H7 (cell line): ENCODE measurements at regions not wholly inside any gene's neighbourhood (a gene's known extent, or its start where the extent isn't known, plus 50 kb on each side); places are given as distances from the start of the nearest gene placed in this dataset.

Experiments used
- DNase-seq: peaks from one replicate; pipeline ENCODE4 v3.0.0; 2012
- H3K27me3 ChIP-seq: 2 replicates; pipeline ENCODE4 v1.6.0; 2011; ENCODE audit warnings: mild to moderate bottlenecking, low read length; ENCODE audit not compliant: control insufficient read depth, insufficient read depth
- H3K36me3 ChIP-seq: replicated peaks from 2 replicates; pipeline ENCODE4 v1.5.1; 2011; ENCODE audit warnings: low read length; ENCODE audit not compliant: control insufficient read depth, insufficient read depth
- H3K4me3 ChIP-seq: 2 replicates; pipeline ENCODE4 v1.5.1; 2011; ENCODE audit warnings: low read depth, mild to moderate bottlenecking, control low read depth, low read length, moderate library complexity; ENCODE audit not compliant: insufficient read depth

DNA sequence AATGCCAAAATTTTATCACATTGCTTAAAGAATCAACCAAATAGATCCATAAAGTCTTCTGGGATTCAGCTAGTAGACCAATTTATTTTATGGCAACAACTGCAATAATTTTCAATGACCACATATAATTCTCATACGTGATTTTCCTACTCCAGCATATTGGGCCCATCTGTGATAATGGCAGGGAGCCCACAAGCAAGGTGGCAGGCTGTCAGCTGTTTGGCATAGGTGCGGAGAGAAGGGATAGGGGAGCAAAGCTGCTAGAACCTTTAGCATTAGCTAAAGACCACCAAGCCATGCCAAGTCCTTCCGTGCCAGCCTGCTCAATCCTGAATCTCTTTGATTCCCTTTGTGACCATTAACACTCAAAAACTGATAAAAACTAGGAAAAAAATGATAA is 721.2 kb downstream of the XPNPEP1 start:
- Histone ChIP-seq H3K27me3 (no peaks in the 10 kb centered on the region), H3K4me3 (no peak overlapping the region), H3K36me3 (no peaks in the 10 kb centered on the region)
- DNase-seq: no peak

- no peak overlapping the region for H3K4me3 ChIP-seq
- DNase-seq: no peak
- H3K36me3 ChIP-seq: no peaks in the 10 kb centered on the region
- H3K27me3 ChIP-seq: no peaks in the 10 kb centered on the region
Observed at GRCh38 chr10:109200646-109201045, 722.7 kb downstream of the XPNPEP1 start.

DNA sequence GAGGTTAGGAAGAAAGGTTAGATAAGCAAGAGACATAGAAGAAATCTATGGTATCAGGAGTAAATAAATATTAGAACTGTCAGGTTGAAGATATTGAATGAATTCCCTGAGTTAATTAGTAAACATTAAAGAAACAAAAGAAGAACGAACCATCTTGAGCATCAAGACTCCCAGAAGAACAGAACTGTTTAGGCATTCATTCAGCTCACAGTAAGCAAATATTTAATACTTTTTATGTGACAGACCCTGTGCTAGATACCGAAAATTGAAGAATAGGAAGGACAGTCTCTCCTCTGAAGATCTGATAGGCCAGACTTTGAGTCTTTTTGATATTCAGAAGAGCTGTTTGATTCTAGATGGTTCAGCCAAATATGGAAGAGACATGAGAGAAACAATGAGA is 731.5 kb downstream of the XPNPEP1 start:
- Histone ChIP-seq H3K36me3 (no peaks in the 10 kb centered on the region), H3K27me3 (no peaks in the 10 kb centered on the region), H3K4me3 (no peak overlapping the region)
- no peak for DNase-seq

DNA sequence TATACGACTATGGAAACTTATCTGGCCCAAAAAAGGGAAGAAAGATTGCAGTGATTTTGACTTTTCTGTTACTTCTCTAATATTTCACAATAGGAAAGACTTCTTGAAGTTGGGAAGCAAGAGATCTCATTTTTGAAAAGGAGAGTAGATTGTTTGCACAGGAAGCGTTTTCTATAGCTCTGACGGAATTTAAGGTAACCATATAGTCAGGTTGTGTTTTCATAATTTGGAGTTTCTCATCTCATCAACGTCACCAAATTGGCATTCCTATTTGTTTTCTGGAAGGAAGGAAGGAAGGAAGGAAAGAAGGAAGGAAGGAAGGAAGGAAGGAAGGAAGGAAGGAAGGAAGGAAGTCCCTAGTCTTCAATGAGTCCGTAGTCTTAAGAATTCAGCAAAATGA is 732.0 kb downstream of the XPNPEP1 start:
- H3K27me3 ChIP-seq: no peaks in the 10 kb centered on the region
- H3K36me3 ChIP-seq: no peaks in the 10 kb centered on the region
- DNase-seq: no peak
- no peak overlapping the region for H3K4me3 ChIP-seq

DNA sequence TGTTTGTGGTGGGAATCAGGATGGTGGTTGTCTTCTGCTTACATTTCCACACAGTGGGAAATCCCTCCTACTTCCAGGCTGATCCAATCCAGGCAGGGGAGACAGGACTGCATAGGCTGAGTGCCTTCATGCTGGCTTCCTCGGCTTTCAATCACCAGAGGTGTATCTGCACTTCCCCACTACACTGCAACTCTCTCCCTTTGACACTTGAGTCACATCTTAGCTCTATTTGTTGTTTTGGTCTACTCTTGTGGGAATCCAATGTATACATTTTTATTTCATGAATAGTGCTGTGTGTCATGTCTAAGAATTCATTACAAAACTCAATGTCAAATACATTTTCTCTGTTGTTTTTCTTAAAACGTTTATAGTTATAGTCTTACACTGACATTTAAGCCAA is 735.6 kb downstream of the XPNPEP1 start:
- no peaks in the 10 kb centered on the region for H3K27me3 ChIP-seq
- no peak for DNase-seq
- no peaks in the 10 kb centered on the region for H3K36me3 ChIP-seq
- no peak overlapping the region for H3K4me3 ChIP-seq

DNA sequence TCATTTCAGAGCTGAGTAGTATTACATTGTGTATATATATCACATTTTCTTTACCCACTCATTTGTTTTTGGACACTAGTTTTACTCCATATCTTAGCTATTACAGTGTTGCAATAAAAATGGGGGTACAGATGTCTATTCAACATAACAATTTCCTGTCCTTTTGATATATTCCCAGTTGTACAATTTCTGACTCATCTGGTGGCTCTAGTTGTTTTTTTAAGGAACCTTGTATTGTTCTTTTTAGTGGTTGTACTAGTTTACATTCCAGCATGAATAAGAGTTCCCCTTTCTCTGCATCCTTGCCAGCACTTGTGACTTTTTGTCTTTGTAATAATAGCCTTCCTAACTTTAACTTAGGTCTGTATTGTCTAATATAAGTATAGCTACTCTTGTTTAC is 739.9 kb downstream of the XPNPEP1 start:
- DNase-seq: no peak
- no peaks in the 10 kb centered on the region for H3K36me3 ChIP-seq
- no peaks in the 10 kb centered on the region for H3K27me3 ChIP-seq

GRCh38 chr10:109178591-109178990 is 744.7 kb downstream of the XPNPEP1 start:
- no peak overlapping the region for H3K4me3 ChIP-seq
- DNase-seq: no peak

More for the DNA sequence above, 739.9 kb downstream of the XPNPEP1 start:
- no peak overlapping the region for H3K4me3 ChIP-seq

DNA sequence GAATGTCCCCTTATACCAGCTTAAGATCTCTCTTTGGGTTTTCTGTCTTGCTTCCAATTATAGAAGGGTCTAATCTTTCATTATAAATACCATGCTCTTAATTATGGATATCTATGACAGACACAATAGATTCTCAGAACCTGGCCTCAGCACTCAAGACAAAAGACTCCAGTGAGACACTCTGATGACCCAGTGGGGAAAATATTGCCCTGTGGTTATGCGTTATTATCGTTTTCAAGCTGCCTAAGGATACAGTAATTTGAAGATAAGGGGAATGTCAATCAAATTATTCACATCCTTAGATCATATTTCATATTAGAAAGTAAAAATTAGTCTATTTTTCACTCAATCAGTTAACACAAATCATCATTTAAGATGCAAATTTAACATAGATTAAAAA is 748.8 kb downstream of the XPNPEP1 start:
- Histone ChIP-seq H3K36me3 (no peaks in the 10 kb centered on the region), H3K27me3 (no peaks in the 10 kb centered on the region), H3K4me3 (no peak overlapping the region)
- DNase-seq: no peak

More at GRCh38 chr10:109178591-109178990, 744.7 kb downstream of the XPNPEP1 start:
- Histone ChIP-seq H3K36me3 (no peaks in the 10 kb centered on the region), H3K27me3 (no peaks in the 10 kb centered on the region)

GRCh38 chr10:109173937-109174336 is 749.4 kb downstream of the XPNPEP1 start:
- no peaks in the 10 kb centered on the region for H3K27me3 ChIP-seq
- no peaks in the 10 kb centered on the region for H3K36me3 ChIP-seq
- no peak overlapping the region for H3K4me3 ChIP-seq
- DNase-seq: no peak

DNA sequence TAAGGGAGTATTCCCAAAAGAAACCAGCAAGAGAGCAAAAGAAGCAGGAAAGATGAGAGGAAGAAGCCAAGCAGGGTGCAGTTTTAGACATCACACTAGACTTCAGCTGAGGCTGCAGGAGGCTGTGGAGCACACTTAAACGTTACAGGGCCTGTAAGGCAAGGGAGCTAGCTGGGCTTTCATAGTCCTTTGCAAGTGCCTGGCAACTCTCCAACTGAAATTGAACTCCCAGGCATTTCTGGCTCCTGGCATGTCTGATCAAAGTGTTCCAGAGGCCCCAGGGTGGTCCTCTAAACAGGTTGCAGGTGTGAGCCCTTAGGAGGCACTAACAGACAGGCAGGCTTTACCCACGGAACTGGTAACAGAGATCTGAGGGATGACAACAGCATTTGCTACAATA is 750.2 kb downstream of the XPNPEP1 start:
- Histone ChIP-seq H3K36me3 (no peaks in the 10 kb centered on the region), H3K4me3 (no peak overlapping the region), H3K27me3 (no peaks in the 10 kb centered on the region)
- no peak for DNase-seq

- H3K36me3 ChIP-seq: no peaks in the 10 kb centered on the region
- H3K27me3 ChIP-seq: no peaks in the 10 kb centered on the region
- DNase-seq: no peak
- no peak overlapping the region for H3K4me3 ChIP-seq
Observed at GRCh38 chr10:109166935-109167334, 756.4 kb downstream of the XPNPEP1 start.

GRCh38 chr10:109159351-109159750 is 764.0 kb downstream of the XPNPEP1 start:
- Histone ChIP-seq H3K36me3 (no peaks in the 10 kb centered on the region), H3K4me3 (no peak overlapping the region), H3K27me3 (no peaks in the 10 kb centered on the region)
- no peak for DNase-seq

GRCh38 chr10:109156396-109156795 is 766.9 kb downstream of the XPNPEP1 start:
- Histone ChIP-seq H3K27me3 (no peaks in the 10 kb centered on the region), H3K36me3 (no peaks in the 10 kb centered on the region), H3K4me3 (no peak overlapping the region)
- DNase-seq: no peak

- no peak for DNase-seq
- Histone ChIP-seq H3K27me3 (no peaks in the 10 kb centered on the region), H3K4me3 (no peak overlapping the region), H3K36me3 (no peaks in the 10 kb centered on the region)
Observed at GRCh38 chr10:109149666-109150350, 773.5 kb downstream of the XPNPEP1 start.

- Histone ChIP-seq H3K36me3 (no peaks in the 10 kb centered on the region), H3K4me3 (no peak overlapping the region), H3K27me3 (no peaks in the 10 kb centered on the region)
- no peak for DNase-seq
Observed at GRCh38 chr10:109127363-109127762, 795.9 kb downstream of the XPNPEP1 start.

- no peaks in the 10 kb centered on the region for H3K36me3 ChIP-seq
Observed at GRCh38 chr10:109126541-109126940, 796.8 kb downstream of the XPNPEP1 start.

More at GRCh38 chr10:109126541-109126940, 796.8 kb downstream of the XPNPEP1 start:
- Histone ChIP-seq H3K27me3 (no peaks in the 10 kb centered on the region), H3K4me3 (no peak overlapping the region)
- DNase-seq: no peak
